ENCODE measurements at regions not wholly inside any gene's neighbourhood (a gene's known extent, or its start where the extent isn't known, plus 50 kb on each side); places are given as distances from the start of the nearest gene placed in this dataset.
"Not testable (repeated sequence)": the region's sequence is repeated elsewhere in the genome, so short reads cannot be mapped to it uniquely, and the experiment has no call there.

- DNase-seq, result not testable (repeated sequence)
Observed at GRCh38 chr16:16563962-16564361, 185.0 kb downstream of the NPIPA7 start.

- DNase-seq, result not testable (repeated sequence)
Observed at GRCh38 chr16:16565326-16565725, 186.4 kb downstream of the NPIPA7 start.

- not testable (repeated sequence) for DNase-seq
Observed at GRCh38 chr16:16570055-16570454, 191.1 kb downstream of the NPIPA7 start.

- not testable (repeated sequence) for DNase-seq
Observed at GRCh38 chr16:16570874-16571273, 191.9 kb downstream of the NPIPA7 start.

GRCh38 chr16:16572130-16572774, 193.3 kb downstream of the NPIPA7 start:
- DNase-seq, result not testable (repeated sequence)

- DNase-seq, result not testable (repeated sequence)
Observed at GRCh38 chr16:16577062-16577461, 198.1 kb downstream of the NPIPA7 start.

GRCh38 chr16:16578701-16579100, 199.8 kb downstream of the NPIPA7 start:
- no peak for DNase-seq

GRCh38 chr16:16582916-16583315, 204.0 kb downstream of the NPIPA7 start:
- DNase-seq, result not testable (repeated sequence)

- not testable (repeated sequence) for DNase-seq
Observed at GRCh38 chr16:16586073-16586651, 207.2 kb downstream of the NPIPA7 start.

- DNase-seq, result not testable (repeated sequence)
Observed at GRCh38 chr16:16586969-16587368, 208.0 kb downstream of the NPIPA7 start.

- not testable (repeated sequence) for DNase-seq
Observed at GRCh38 chr16:16588436-16588835, 209.5 kb downstream of the NPIPA7 start.

GRCh38 chr16:16590654-16591318, 211.8 kb downstream of the NPIPA7 start:
- not testable (repeated sequence) for DNase-seq

- DNase-seq, result not testable (repeated sequence)
Observed at GRCh38 chr16:16593156-16593863, 214.4 kb downstream of the NPIPA7 start.

- DNase-seq, result not testable (repeated sequence)
Observed at GRCh38 chr16:16595029-16595718, 216.2 kb downstream of the NPIPA7 start.

- DNase-seq, result not testable (repeated sequence)
Observed at GRCh38 chr16:16601239-16601638, 222.3 kb downstream of the NPIPA7 start.

GRCh38 chr16:16607401-16608082, 228.6 kb downstream of the NPIPA7 start:
- not testable (repeated sequence) for DNase-seq

- DNase-seq, result not testable (repeated sequence)
Observed at GRCh38 chr16:16609627-16610026, 230.7 kb downstream of the NPIPA7 start.

- not testable (repeated sequence) for DNase-seq
Observed at GRCh38 chr16:16610389-16610967, 231.5 kb downstream of the NPIPA7 start.

GRCh38 chr16:16613212-16613611, 234.3 kb downstream of the NPIPA7 start:
- DNase-seq, result not testable (repeated sequence)

GRCh38 chr16:16614484-16614883, 235.5 kb downstream of the NPIPA7 start:
- DNase-seq, result not testable (repeated sequence)

- not testable (repeated sequence) for DNase-seq
Observed at GRCh38 chr16:16618963-16619465, 240.1 kb downstream of the NPIPA7 start.
